T-helper 22 cell (primary cell): ENCODE measurements at regions not wholly inside any gene's neighbourhood (a gene's known extent, or its start where the extent isn't known, plus 50 kb on each side); places are given as distances from the start of the nearest gene placed in this dataset.

Experiments
- DNase-seq: peaks from one replicate; pipeline ENCODE4 v3.0.0-alpha.2; 2020; ENCODE audit warnings: low read depth

DNA sequence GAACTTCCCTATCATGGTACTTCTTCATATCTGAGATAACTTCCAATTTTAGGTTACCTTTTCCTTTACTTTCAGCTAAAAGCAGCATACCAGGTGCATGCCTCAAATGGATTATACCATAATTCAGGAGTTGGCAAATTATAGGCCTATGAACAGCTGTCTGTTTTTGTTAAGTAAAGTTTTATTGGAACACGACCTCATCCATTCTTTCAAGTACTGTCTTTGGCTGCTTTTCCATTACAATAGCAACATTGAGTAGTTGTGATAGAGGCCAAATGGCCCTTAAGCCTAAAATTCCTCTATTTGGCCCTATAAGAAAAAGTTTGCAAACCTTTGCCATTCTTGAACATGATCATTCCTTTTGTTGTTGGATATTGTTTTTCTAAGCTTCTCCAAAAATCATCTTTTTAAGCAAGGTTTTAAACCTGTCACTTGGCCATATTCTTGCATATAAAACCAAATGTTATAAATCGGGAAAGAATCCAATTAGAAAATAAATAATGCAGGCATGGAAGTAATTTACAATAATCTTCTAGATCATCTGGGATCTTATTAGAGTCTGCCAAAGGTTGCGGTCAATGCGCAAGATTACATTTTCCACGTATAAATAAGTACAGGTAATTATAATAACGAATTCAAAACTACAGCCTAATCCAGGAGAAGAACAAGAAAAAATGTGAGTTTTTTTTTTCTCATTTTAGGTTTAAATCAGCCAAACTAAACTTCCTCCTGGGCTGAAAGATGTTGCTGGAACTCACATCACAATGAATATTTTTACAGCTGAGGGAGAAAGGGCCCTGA is 226.5 kb upstream of the ANKRD55 start:
- no peak for DNase-seq

DNA sequence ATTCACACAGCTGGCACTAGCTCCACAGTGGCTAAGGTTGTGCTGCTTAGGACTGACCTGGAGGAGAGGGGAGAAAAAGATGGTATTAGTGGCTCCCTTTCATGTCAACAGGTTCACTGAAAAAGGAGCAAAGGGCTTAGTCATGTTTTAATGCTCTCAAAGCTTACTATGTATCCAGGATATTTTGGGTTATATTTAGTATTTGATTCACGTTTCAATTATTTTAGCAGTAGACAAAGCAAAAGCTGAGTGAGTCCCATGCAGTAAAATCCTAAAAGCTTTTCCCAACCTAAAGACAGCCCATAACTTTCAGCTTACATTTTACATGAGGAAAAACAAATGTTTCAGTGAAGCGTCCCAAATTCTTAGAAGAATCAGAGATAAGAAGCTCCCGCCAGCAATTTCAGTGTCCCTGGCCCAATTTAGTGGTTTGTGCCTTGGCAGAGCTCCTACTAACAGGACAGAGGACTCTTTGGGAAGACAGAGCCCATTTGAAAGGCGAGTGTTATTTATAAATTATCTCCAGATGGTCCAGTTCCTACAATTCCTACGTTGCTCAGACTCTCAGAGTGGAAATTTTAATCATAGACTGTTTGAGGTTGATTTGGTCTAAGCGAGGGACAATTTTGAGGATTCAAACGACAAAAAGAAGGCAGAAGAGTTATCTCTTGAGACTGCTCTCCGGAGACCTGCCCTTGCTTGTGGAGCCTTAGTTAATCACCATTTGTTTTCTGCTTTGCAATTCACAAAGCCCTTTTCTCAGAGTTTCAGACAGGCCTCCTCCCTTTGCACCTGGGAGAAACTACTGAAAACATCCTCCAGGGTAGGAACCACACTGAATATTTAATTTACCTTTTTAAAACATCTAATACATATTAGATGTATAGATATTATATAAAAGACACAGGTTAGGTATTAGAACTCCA is 225.0 kb upstream of the ANKRD55 start:
- DNase-seq: no peak

- no peak for DNase-seq
These were observed 222.9 kb upstream of the ANKRD55 start for GRCh38 chr5:56456002-56456401.

DNA sequence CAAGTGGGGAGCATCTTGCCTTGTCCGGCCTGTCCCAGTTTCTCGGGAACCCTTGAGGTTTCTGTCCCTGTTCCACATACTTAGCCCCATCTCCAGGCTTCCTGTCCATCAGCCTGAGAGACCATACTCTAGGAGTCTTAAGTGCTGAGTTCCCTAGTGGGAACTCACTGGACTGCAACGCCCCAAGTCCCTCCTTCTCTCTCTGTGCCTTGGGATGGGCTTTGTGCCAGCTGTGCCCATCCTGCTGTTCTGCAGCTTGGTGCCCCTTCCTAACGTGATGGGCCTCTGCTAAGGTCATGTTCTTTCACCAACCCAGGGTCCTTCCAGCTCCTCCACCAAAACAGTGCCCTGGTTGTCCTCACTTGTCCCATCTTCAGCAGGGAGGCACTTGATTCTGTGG is 222.3 kb upstream of the ANKRD55 start:
- DNase-seq: no peak

DNA sequence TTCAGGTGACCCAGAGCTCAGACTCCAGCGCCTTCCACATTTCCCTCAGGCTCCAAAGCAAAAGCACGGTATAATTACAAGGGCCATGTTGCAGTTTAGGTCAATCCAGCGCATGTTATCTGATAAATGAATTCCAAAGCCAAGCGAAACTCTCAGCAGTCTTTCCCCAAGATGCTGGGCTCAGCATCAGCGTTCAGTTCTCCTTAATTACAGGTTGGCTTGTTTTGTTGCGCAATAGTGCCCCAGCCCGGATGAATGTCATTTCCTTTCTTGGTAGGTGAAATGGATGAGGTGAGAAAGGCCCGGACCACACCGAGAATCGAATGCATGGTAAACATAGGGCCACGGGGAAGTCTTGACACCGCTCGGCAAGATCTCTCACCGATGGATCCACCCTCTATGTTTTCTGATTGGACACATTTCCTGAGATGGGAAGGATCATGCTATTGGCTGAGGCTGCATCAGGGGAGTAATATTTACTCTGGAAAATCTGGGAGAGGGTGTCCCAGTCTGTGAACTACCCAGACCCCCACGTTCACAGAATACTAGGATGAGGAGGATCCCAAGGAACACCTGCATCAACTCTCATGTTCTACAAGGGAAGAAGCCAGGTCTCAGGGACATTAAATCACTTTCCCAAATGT is 221.2 kb upstream of the ANKRD55 start:
- DNase-seq: no peak

GRCh38 chr5:56451742-56452141 is 218.6 kb upstream of the ANKRD55 start:
- DNase-seq: no peak

- DNase-seq: no peak
These were observed 217.6 kb upstream of the ANKRD55 start for GRCh38 chr5:56450766-56451165.

- DNase-seq: no peak
These were observed 216.0 kb upstream of the ANKRD55 start for GRCh38 chr5:56449071-56449640.

DNA sequence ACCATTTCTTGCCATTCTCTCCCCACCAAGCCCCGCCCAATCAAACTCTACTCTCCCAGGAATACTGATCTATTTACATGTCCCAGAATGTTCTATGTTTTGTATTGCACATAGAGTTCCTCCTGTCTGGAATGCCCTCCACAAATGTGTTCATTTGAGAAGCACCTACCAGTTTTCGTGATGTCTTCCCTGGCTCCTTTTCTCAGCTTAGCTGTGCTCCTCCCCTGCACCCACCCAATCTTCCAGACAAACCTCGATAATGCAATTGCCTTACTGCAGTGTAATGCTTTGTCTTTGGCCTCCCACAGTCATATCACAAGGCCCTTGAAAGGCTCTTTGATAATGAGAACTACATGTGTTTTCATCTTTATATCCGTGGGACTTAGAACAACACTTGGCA is 214.5 kb upstream of the ANKRD55 start:
- DNase-seq: no peak

DNA sequence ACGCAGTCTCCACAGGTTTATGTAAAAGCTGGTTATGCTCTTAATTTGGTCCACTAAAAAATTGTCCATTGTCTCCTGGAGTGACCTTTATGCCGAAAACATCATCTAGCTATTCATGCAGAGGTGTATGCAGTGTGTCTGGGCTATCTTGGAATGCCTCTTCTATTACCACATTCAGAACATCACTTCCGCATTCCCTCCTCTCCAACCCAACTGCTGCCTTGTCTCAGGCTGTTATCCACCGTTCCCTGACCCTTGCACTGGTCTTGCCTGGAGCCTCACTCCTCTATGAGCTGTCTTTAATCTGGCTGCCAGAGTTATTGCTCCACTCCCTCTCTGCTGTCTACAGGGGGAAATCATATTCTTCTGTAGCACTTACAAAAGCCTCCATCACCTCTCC is 214.1 kb upstream of the ANKRD55 start:
- no peak for DNase-seq

- DNase-seq: no peak
These were observed 213.6 kb upstream of the ANKRD55 start for GRCh38 chr5:56446728-56447127.

- DNase-seq: no peak
These were observed 210.7 kb upstream of the ANKRD55 start for GRCh38 chr5:56443826-56444225.

DNA sequence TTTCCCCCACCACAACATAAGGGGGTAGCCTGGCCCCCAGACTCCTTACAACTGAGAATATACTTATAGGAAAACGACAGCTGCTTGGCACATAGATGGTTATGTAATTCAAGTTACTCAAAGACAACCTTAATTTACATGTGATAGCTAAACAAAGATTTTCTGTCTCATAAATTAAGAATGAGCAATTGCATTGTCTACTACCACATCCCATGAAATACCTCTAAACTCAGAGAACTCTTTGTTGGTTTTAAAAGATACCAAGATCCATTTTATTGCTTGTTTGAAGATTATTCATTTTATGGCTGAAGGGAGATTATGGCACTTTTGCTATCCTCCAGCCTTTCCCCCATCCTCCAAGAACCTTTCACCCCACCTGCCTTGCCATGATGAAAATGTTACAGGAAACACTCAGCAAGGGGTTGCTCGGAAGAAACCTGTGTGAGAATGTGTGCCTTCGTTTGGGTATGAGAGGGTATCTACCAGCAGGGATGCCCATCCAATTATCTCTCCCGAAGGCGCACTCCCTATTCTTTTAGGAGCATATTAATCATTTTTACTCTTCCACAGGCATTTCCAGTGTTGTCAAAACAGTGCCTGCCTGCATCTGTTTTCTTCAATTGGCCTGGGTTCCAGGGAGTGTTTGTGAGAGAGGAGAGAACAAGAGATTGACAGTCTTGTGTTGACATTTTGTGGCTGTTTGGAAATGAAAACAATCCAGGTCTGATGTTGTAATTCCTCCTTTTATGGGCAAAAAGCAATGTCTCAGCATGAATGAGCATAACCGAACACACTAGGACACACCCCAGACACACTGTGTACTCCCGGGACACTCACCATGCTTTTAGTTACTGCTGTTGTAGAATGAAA is 208.0 kb upstream of the ANKRD55 start:
- no peak for DNase-seq

DNA sequence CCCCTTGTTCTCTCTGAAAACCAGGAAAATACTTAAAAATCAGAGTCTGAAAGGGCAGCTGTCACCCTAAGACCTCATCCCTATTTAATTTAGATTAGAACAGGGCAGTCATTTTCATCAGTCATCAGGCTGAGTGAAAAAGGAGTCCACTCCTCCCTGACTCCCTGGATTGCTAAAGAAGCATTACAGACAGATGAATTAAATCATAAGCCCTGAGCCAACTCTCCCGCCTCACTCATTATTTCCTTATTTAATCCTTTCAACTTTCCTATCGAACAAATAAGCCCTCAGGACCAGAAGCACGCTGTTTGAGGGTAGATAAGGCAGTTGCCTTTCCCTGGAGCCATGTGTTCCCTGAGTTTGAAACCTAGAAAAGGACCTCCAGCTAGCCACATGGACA is 201.9 kb upstream of the ANKRD55 start:
- no peak for DNase-seq

DNA sequence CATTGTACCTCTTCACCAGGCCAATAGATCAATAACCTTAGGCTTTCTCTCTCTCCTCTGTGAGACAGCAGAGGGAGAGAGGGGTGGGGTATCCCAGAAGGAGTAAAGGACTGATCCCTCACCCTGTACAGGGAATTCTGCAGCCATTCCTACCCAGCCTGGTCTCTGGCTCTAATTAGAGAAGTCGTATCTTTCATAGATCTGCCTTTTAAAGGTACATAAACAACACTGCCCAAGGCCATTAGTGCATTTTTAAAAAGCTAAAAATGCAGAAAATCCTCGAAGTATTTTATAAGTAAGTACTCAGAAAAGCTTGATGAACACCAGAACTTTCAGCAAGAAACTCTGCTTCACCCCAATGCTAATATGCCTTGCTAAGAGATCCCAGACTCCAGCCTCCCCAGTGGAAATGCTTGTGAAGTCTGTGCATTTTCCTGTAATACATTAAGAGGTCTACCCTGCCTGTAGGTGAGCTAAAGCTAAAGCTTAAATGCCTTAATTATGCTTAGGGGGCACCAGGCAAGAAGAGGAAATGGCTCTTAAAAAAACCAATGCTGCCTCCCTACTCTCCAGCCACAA is 200.0 kb upstream of the ANKRD55 start:
- no peak for DNase-seq

GRCh38 chr5:56432321-56432720 is 199.2 kb upstream of the ANKRD55 start:
- DNase-seq: no peak

DNA sequence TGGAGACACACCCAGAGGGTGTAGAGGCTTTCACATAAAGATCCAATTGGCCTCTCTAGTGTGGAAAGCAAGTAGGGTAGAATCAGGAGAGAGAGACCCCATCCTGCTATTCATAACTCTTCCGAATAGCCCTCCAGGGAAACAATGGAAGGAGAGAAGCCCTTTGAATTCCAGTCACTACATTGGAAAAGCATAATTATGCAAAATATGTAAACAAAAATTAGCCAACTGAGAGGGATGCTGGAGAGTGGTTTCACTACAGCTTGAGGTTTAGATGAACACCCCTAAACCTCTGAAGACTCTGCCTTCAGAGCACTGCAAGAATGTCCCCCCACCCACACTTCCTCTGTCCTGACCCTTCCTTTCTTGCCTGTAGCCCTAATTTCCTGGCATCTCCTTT is 197.3 kb upstream of the ANKRD55 start:
- no peak for DNase-seq

- DNase-seq: no peak
These were observed 196.0 kb upstream of the ANKRD55 start for GRCh38 chr5:56429110-56429561.

GRCh38 chr5:56426693-56427092 is 193.6 kb upstream of the ANKRD55 start:
- no peak for DNase-seq

GRCh38 chr5:56422076-56422762 is 189.1 kb upstream of the ANKRD55 start:
- DNase-seq: no peak
